ENCODE measurements at regions not wholly inside any gene's neighbourhood (a gene's known extent, or its start where the extent isn't known, plus 50 kb on each side); places are given as distances from the start of the nearest gene placed in this dataset.

GRCh38 chr4:125168531-125168930 is 146.2 kb upstream of the FAT4 start:
- TF ChIP-seq CTCF (IDR thresholded peaks at IDR 0.05 in 2 of 3, conservative IDR thresholded peaks at IDR 0.05 in 1 of 3; ENCODE audit: borderline replicate concordance in 1 of 3, insufficient read depth in 1 of 3, low read depth in 2 of 3, low read length in 2 of 3) = no peak
- TF ChIP-seq POLR2AphosphoS5 (IDR thresholded peaks at IDR 0.05; ENCODE audit: low read depth, low read length) = no peak

All from HCT116 (cell line).